Ishikawa (cell line): ENCODE measurements at regions not wholly inside any gene's neighbourhood (a gene's known extent, or its start where the extent isn't known, plus 50 kb on each side); places are given as distances from the start of the nearest gene placed in this dataset.

Experiments
- CEBPB ChIP-seq: IDR thresholded peaks from 2 replicates; pipeline ENCODE4 v1.6.1; 2012
- CREB1 ChIP-seq: IDR thresholded peaks from 2 replicates; pipeline ENCODE4 v1.6.1; 2012; ENCODE audit warnings: low read depth
- EGR1 ChIP-seq: IDR thresholded peaks from 2 replicates; pipeline ENCODE4 v1.6.1; 2012
- EP300 ChIP-seq: IDR thresholded peaks from 2 replicates; pipeline ENCODE4 v1.6.1; 2012; ENCODE audit warnings: borderline replicate concordance
- FOXM1 ChIP-seq: IDR thresholded peaks from 2 replicates; pipeline ENCODE4 v1.6.1; 2012; ENCODE audit warnings: low read depth, borderline replicate concordance
- NFIC ChIP-seq: IDR thresholded peaks from 2 replicates; pipeline ENCODE4 v1.6.1; 2012
- RAD21 ChIP-seq: IDR thresholded peaks from 2 replicates; pipeline ENCODE4 v1.6.1; 2012; ENCODE audit warnings: low read depth
- TAF1 ChIP-seq: IDR thresholded peaks from 2 replicates; pipeline ENCODE4 v1.6.1; 2012; ENCODE audit warnings: low read depth, mild to moderate bottlenecking
- TCF12 ChIP-seq: IDR thresholded peaks from 2 replicates; pipeline ENCODE4 v1.6.1; 2012; ENCODE audit warnings: low read depth
- TEAD4 ChIP-seq: IDR thresholded peaks from 2 replicates; pipeline ENCODE4 v1.6.1; 2012
- YY1 ChIP-seq: IDR thresholded peaks from 2 replicates; pipeline ENCODE4 v1.6.1; 2012; ENCODE audit warnings: low read depth
- ZBTB7A ChIP-seq: IDR thresholded peaks from 2 replicates; pipeline ENCODE4 v1.6.1; 2012; ENCODE audit warnings: low read depth
- TF ChIP-seq, protein P1 (sequence below): IDR thresholded peaks from 2 replicates; pipeline ENCODE4 v1.6.1; 2012
- TF ChIP-seq, protein P2 (sequence below): IDR thresholded peaks from 2 replicates; pipeline ENCODE4 v1.6.1; 2012; ENCODE audit warnings: low read depth, mild to moderate bottlenecking
- TF ChIP-seq, protein P3 (sequence below): IDR thresholded peaks from 2 replicates; pipeline ENCODE4 v1.6.1; 2012

DNA sequence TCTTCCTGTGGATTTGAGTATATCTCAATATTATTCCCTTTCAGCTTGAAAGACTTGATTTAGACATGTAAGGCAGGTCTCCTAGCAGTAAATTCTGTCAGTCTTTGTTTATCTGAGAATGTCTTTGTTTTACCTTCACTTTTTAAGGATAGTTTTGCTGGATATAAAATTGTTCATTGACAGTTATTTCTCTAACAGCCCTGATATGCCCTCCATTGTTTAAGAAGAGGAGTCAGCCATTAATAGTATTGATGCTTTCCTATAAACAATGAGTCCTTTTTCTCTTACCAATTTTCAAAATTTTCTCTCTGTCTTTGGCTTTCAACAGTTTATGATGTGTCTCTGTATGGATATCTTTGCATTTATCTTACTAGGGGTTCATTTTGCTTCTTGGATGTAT is 163.5 kb upstream of the ANKRD55 start:
- TF ChIP-seq TAF1: no peak
- no peak for TF ChIP-seq FOXM1
- TF ChIP-seq, protein P1, sequence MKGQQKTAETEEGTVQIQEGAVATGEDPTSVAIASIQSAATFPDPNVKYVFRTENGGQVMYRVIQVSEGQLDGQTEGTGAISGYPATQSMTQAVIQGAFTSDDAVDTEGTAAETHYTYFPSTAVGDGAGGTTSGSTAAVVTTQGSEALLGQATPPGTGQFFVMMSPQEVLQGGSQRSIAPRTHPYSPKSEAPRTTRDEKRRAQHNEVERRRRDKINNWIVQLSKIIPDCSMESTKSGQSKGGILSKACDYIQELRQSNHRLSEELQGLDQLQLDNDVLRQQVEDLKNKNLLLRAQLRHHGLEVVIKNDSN: no peak
- no peak for TF ChIP-seq NFIC
- TF ChIP-seq RAD21: no peak
- no peak for TF ChIP-seq EGR1
- TF ChIP-seq ZBTB7A: no peak
- no peak for TF ChIP-seq CREB1
- TF ChIP-seq, protein P2, sequence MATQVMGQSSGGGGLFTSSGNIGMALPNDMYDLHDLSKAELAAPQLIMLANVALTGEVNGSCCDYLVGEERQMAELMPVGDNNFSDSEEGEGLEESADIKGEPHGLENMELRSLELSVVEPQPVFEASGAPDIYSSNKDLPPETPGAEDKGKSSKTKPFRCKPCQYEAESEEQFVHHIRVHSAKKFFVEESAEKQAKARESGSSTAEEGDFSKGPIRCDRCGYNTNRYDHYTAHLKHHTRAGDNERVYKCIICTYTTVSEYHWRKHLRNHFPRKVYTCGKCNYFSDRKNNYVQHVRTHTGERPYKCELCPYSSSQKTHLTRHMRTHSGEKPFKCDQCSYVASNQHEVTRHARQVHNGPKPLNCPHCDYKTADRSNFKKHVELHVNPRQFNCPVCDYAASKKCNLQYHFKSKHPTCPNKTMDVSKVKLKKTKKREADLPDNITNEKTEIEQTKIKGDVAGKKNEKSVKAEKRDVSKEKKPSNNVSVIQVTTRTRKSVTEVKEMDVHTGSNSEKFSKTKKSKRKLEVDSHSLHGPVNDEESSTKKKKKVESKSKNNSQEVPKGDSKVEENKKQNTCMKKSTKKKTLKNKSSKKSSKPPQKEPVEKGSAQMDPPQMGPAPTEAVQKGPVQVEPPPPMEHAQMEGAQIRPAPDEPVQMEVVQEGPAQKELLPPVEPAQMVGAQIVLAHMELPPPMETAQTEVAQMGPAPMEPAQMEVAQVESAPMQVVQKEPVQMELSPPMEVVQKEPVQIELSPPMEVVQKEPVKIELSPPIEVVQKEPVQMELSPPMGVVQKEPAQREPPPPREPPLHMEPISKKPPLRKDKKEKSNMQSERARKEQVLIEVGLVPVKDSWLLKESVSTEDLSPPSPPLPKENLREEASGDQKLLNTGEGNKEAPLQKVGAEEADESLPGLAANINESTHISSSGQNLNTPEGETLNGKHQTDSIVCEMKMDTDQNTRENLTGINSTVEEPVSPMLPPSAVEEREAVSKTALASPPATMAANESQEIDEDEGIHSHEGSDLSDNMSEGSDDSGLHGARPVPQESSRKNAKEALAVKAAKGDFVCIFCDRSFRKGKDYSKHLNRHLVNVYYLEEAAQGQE: no peak

DNA sequence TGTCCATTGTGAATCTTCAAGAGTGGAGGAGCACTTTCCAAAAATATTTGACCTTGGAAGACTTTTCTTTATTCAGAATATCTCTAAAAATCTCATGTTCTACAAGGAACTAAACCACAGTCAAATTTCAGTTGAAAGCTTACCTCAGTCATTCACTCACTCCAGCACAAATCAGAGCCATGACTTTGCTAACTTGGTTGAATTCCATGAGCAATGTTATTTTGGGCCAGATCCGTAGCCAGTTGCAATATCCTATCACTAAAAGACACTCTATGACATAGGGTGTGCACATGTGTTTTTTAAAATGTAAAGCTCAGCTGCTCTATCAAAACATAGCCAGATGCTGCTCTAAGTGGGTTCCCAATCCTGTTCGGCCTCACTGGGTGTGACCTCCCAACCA is 156.1 kb upstream of the ANKRD55 start:
- TF ChIP-seq YY1 (no peak), CREB1 (no peak), RAD21 (no peak), NFIC (no peak), EGR1 (no peak)
- TF ChIP-seq, protein P3, sequence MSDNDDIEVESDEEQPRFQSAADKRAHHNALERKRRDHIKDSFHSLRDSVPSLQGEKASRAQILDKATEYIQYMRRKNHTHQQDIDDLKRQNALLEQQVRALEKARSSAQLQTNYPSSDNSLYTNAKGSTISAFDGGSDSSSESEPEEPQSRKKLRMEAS: no peak

DNA sequence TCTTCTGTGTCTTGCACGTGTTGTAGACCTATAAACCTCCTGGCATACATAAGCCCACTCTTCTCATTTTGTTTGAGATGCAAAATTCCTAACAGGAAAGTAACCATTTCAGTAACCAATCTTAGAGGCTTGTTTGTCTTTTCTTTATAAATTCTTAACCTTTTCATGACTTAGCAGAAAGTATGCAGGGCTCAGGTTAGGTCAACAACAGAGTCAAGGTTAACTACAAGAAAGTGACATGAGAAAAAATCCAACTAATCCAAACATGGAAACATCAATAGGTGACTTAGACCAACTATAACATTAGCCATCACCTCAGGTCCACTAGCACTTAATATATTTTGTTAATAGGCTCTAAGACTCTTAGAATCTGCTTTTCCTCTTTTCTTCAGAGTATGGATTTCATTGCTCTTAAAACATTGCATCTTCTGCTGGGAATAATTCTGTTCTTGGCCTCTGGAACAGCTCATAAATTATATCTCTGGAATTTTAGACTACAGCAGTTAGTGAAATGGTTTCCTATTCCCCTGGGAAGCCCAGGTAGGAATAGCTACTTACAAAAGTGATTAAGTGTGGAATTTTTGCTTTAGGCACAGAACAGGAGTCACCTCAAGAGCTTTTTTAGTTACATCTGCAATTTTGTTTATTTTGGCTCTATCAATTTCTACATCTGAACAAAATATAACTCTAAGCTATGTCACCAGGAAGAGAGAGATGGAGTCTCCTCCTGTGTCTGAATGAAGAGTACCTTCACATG is 155.3 kb upstream of the ANKRD55 start:
- TF ChIP-seq, protein P2: no peak
- TF ChIP-seq EGR1 (no peak), YY1 (no peak), NFIC (no peak), TEAD4 (no peak), ZBTB7A (no peak), CREB1 (no peak), TAF1 (no peak), FOXM1 (no peak), EP300 (no peak), TCF12 (no peak), CEBPB (no peak), RAD21 (no peak)
- TF ChIP-seq, protein P3: no peak
- TF ChIP-seq, protein P1: no peak

DNA sequence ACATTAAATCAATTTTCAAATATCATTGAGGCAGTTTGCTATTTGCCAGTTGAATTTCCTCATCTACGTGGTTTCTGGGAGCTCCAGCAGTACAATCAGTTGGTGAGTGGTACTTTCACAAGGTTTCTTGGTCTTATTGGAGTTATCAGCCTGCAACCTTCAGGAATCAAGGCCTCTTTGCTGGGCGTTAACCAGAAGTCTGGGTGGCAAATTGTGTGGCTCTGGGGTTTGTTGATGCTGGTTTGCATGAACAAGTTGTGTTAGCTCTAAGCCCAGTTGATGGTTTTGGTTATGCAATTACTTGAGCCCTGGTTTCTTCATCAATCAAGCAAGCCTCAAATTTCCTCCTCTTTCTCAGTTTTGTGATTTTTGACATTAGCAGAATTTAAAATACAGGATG is 152.9 kb upstream of the ANKRD55 start:
- no peak for TF ChIP-seq CEBPB

DNA sequence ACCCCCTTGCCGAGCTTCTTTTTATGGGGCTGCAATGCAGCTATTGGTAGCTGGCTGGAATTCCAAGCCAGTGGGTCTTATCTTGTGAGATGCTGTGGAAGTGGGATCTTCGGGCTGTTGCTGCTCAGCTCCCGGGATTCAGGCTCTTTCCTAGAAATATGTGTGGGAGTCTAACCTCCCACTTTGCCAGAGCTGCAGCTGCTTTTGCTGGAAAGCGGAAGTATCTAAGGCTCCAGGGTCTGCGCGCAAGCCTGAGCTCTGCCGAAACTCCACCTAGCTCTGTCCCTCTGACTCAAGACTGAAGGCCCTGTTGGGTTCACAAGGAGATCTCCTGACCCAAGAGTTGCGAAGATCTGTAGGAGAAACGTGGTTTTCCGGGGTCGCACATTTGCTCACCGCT is 151.1 kb upstream of the ANKRD55 start:
- TF ChIP-seq CEBPB: no peak

DNA sequence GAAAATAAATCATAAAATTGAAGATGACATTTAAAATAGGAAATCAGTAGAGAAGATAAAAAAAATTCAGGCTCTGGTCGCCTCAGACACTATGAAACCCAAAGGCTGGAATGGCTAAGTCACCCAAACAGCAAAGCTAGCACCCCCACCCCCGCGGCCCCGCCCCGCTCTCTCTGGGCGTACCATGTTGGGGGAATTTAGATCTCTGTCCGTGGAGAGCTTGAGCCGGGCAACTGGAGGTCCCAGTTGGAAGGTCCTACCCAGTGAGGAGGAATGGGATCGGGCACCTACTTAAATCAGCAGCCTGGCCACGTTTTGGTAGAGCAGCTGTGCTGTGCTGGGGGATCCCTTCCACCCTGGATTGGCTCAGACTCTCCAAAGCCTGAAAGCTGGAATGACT is 150.6 kb upstream of the ANKRD55 start:
- TF ChIP-seq FOXM1 (no peak), TAF1 (no peak), TCF12 (no peak), ZBTB7A (no peak), CREB1 (no peak), RAD21 (no peak), NFIC (no peak), EGR1 (no peak), CEBPB (no peak), EP300 (no peak)
- TF ChIP-seq, protein P2: no peak
- TF ChIP-seq, protein P1: no peak
- TF ChIP-seq, protein P3: no peak
